ENCODE measurements at regions not wholly inside any gene's neighbourhood (a gene's known extent, or its start where the extent isn't known, plus 50 kb on each side); places are given as distances from the start of the nearest gene placed in this dataset.

DNA sequence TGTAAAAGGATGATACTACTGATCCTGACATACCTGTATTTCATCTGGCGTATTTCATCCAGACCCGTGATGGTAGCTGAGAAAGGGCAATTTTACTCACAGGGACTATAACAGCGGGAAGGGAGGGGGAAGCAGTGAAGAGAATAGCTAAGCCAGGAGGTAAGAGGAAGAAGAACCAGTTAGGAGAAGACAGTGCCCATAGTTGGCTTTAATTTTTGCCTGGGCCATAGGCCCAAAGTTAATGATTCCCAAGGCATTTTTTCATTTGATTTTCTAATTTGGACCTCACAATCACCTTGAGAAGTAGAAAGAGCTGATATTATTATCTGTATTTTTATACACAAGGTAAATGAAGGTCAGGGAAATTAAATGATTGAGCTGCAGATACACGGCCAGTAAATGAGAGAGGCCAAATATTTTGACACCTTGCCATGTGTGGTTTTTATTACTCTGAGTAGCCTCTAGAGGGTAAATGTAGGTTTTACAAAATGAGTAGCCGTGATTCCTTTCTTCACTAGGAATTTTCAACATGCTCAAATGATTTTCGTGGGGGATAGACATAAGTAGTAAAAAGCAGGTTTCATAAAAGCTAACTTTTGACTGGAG lies 382.2 kb downstream of the FUT8 start:
- peaks cover 16% of the 10 kb centered on the region for H3K4me1 ChIP-seq
- no peaks in the 10 kb centered on the region for H3K27me3 ChIP-seq
- intact Hi-C loops (cut with DNase I) = no loop called here
- no peak overlapping the region for H3K4me3 ChIP-seq
- no peaks in the 10 kb centered on the region for H3K9me3 ChIP-seq
- no peaks in the 10 kb centered on the region for H3K36me3 ChIP-seq (replicated peaks in 1 of 2; ENCODE audit: insufficient read depth in 1 of 2, low read depth in 2 of 2)
- 61 to 62% methylated on average over 5 to 6 of the region's 6 CpGs for WGBS, 2 donors
- H3K27ac ChIP-seq = no peak overlapping the region
- DNase-seq (no peak), ATAC-seq (no peak)
- no peak for TF ChIP-seq POLR2A (IDR thresholded peaks at IDR 0.05)
- TF ChIP-seq CTCF (IDR thresholded peaks at IDR 0.05) = peak in 1 of 7 experiments; percentile 25

- Histone ChIP-seq H3K4me3 (no peak overlapping the region), H3K36me3 (replicated peaks in 1 of 2; ENCODE audit: insufficient read depth in 1 of 2, low read depth in 2 of 2) (no peaks in the 10 kb centered on the region), H3K27me3 (no peaks in the 10 kb centered on the region), H3K9me3 (no peaks in the 10 kb centered on the region), H3K27ac (no peak overlapping the region), H3K4me1 (peaks cover 16% of the 10 kb centered on the region)
- intact Hi-C loops (cut with DNase I) = no loop called here
- 88 to 90% methylated on average over 8 of the region's 8 CpGs for WGBS, 2 donors
- ATAC-seq (no peak), DNase-seq (no peak)
- TF ChIP-seq POLR2A (IDR thresholded peaks at IDR 0.05) (no peak), CTCF (IDR thresholded peaks at IDR 0.05) (no peak)
Observed at GRCh38 chr14:65798216-65798615, 385.7 kb downstream of the FUT8 start.

DNA sequence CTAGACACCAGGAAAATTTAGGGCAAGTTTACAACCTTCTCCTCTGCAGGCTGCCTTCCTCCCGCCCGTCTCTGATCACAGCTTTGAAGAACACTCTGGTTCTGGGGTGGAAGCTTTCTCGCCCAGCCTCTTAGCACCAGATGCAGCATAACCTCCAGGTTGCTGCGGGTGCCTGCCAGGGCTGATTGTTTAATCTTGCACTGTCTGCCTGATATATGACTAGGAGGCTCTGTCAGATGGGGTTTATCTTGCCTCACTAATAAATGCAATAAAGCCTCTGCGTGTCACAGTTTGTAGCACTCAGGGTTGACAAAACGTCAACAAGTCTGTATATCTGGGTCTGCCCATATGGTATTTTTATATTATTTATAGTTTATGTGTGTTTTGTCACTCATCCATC lies 388.2 kb downstream of the FUT8 start:
- WGBS, 2 donors = 86 to 88% methylated on average over 6 of the region's 6 CpGs
- DNase-seq = no peak
- intact Hi-C loops (cut with DNase I) = no loop called here
- Histone ChIP-seq H3K9me3 (no peaks in the 10 kb centered on the region), H3K36me3 (replicated peaks in 1 of 2; ENCODE audit: insufficient read depth in 1 of 2, low read depth in 2 of 2) (no peaks in the 10 kb centered on the region), H3K27ac (no peak overlapping the region), H3K4me1 (no peaks in the 10 kb centered on the region), H3K4me3 (no peak overlapping the region), H3K27me3 (no peaks in the 10 kb centered on the region)
- no peak for TF ChIP-seq CTCF (IDR thresholded peaks at IDR 0.05)
- no peak for TF ChIP-seq POLR2A (IDR thresholded peaks at IDR 0.05)
- no peak for ATAC-seq

DNA sequence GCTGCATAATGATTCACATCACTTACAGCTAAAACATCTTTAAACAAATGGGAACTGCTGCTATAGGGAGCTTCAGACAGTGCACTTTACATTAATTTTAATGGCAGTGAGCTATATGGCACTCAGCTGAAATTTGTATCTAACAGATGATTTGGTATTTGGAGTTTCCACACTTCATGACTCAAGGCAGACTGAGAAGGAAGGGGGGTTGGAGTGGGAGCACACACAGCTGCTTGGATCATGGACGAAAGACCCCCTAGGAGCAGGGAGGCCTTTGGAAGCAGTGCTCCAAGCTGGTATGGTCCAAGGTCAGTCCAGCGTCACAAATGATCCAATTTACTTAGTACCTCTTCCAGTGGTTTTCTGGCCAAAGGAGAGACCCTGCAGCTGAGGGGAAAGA lies 389.7 kb downstream of the FUT8 start:
- WGBS, 2 donors = 78 to 82% methylated on average over 2 of the region's 2 CpGs
- intact Hi-C loops (cut with DNase I) = no loop called here

GRCh38 chr14:65803885-65804284 lies 391.4 kb downstream of the FUT8 start:
- H3K36me3 ChIP-seq (replicated peaks in 1 of 2; ENCODE audit: insufficient read depth in 1 of 2, low read depth in 2 of 2) = no peaks in the 10 kb centered on the region
- peaks cover 0 to 9% (median 0%) of the 10 kb centered on the region in 3 donors for H3K9me3 ChIP-seq
- 90 to 91% methylated on average over 6 of the region's 6 CpGs for WGBS, 2 donors
- no peak overlapping the region for H3K27ac ChIP-seq
- intact Hi-C loops (cut with DNase I) = no loop called here
- no peak overlapping the region for H3K4me3 ChIP-seq
- TF ChIP-seq POLR2A (IDR thresholded peaks at IDR 0.05) = no peak
- no peak for TF ChIP-seq CTCF (IDR thresholded peaks at IDR 0.05)
- no peaks in the 10 kb centered on the region for H3K4me1 ChIP-seq
- DNase-seq (no peak), ATAC-seq (no peak)
- no peaks in the 10 kb centered on the region for H3K27me3 ChIP-seq

More for the DNA sequence above, 389.7 kb downstream of the FUT8 start:
- Histone ChIP-seq H3K36me3 (replicated peaks in 1 of 2; ENCODE audit: insufficient read depth in 1 of 2, low read depth in 2 of 2) (no peaks in the 10 kb centered on the region), H3K4me3 (no peak overlapping the region), H3K4me1 (no peaks in the 10 kb centered on the region), H3K27ac (no peak overlapping the region), H3K27me3 (no peaks in the 10 kb centered on the region), H3K9me3 (no peaks in the 10 kb centered on the region)
- ATAC-seq (no peak), DNase-seq (no peak)
- no peak for TF ChIP-seq POLR2A (IDR thresholded peaks at IDR 0.05)

Measured in body of pancreas (tissue), 4 donors.